H1 (cell line): ENCODE measurements at regions not wholly inside any gene's neighbourhood (a gene's known extent, or its start where the extent isn't known, plus 50 kb on each side); places are given as distances from the start of the nearest gene placed in this dataset.

Experiments
- CTCF ChIA-PET: fragments of 300-600 bp; sonication (Branson Sonifier 250); formaldehyde crosslinking; loops from one replicate; lab custom pipeline; 2021; ENCODE audit not compliant: partially characterized antibody; lab: Charles Lee
- POLR2A ChIA-PET: fragments of 300-600 bp; sonication (Branson Sonifier 250); formaldehyde crosslinking; loops from one replicate; lab custom pipeline; 2021; ENCODE audit warnings: inconsistent platforms; ENCODE audit not compliant: partially characterized antibody; lab: Charles Lee
- DNase-seq, 2 experiments: peaks; one replicate each; pipeline versions ENCODE4 v3.0.0 to v3.0.0-alpha.2; 2010 to 2022; ENCODE audit warnings: low spot score in 2 of 2, low read depth in 1 of 2, mixed read lengths in 1 of 2
- FAIRE-seq: peaks from 2 replicates; lab custom pipeline; 2011; peaks lifted over from hg19 to GRCh38; lab: Jason Lieb, UNC
- H2AFZ ChIP-seq: 2 replicates; pipeline ENCODE4 v1.8.1; 2012; ENCODE audit warnings: low read length, inconsistent platforms
- H2AK5ac ChIP-seq: 2 replicates; pipeline ENCODE4 v1.6.1; 2013; ENCODE audit warnings: low read depth, low read length
- H2BK120ac ChIP-seq: replicated peaks from 2 replicates; pipeline ENCODE3; 2013; ENCODE audit warnings: low read depth, low read length, inconsistent platforms
- H2BK12ac ChIP-seq: 2 replicates; pipeline ENCODE4 v1.6.1; 2013; ENCODE audit warnings: low read depth, low read length
- H2BK15ac ChIP-seq: 2 replicates; pipeline ENCODE4 v1.6.1; 2013; ENCODE audit warnings: low read length
- H2BK20ac ChIP-seq: 2 replicates; pipeline ENCODE4 v1.6.1; 2013; ENCODE audit warnings: low read length
- H2BK5ac ChIP-seq: 2 replicates; pipeline ENCODE4 v1.6.1; 2013; ENCODE audit warnings: low read depth, low read length
- H3K14ac ChIP-seq: 2 replicates; pipeline ENCODE4 v1.6.1; 2013; ENCODE audit warnings: inconsistent platforms; ENCODE audit not compliant: insufficient read length
- H3K18ac ChIP-seq: 2 replicates; pipeline ENCODE4 v1.6.1; 2013; ENCODE audit warnings: low read length; ENCODE audit errors: extremely low read depth
- H3K23ac ChIP-seq: 2 replicates; pipeline ENCODE4 v1.6.1; 2013; ENCODE audit warnings: inconsistent platforms; ENCODE audit not compliant: insufficient read length
- H3K23me2 ChIP-seq: 2 replicates; pipeline ENCODE4 v1.6.1; 2013; ENCODE audit warnings: low read depth, low read length
- H3K27ac ChIP-seq: 2 replicates; pipeline ENCODE4 v1.6.1; 2011; ENCODE audit warnings: low read depth, low read length, inconsistent platforms
- H3K27me3 ChIP-seq, 4 experiments: replicated peaks in 1 of 4; 1 replicate in 1 of 4; 2 replicates in 3 of 4; pipeline versions ENCODE4 v1.6.1 to v1.8.1; 2011 to 2013; ENCODE audit warnings: low read length in 3 of 4, mild to moderate bottlenecking in 3 of 4, inconsistent platforms in 2 of 4, mixed read lengths in 2 of 4, moderate library complexity in 1 of 4; ENCODE audit not compliant: control insufficient read depth in 3 of 4, insufficient read depth in 3 of 4; ENCODE audit errors: extremely low read depth in 1 of 4
- H3K36me3 ChIP-seq, 4 experiments: 2 replicates each; pipeline versions ENCODE4 v1.6.1 to v1.8.1; 2011 to 2013; ENCODE audit warnings: mild to moderate bottlenecking in 4 of 4, low read length in 3 of 4, moderate library complexity in 2 of 4, control low read depth in 1 of 4, inconsistent platforms in 1 of 4; ENCODE audit not compliant: insufficient read depth in 4 of 4, control insufficient read depth in 2 of 4
- H3K4ac ChIP-seq: replicated peaks from 2 replicates; pipeline ENCODE3; 2013; ENCODE audit warnings: low read length, low read depth, mixed read lengths, inconsistent platforms; ENCODE audit not compliant: insufficient read length
- H3K4me1 ChIP-seq, 4 experiments: replicated peaks in 1 of 4; 1 replicate in 1 of 4; 2 replicates in 3 of 4; pipeline versions ENCODE4 v1.6.1 to v1.8.1; 2011 to 2013; ENCODE audit warnings: low read length in 3 of 4, inconsistent platforms in 2 of 4, mixed read lengths in 1 of 4; ENCODE audit not compliant: insufficient read depth in 4 of 4, control insufficient read depth in 3 of 4
- H3K4me2 ChIP-seq, 2 experiments: 2 replicates each; pipeline versions ENCODE4 v1.6.1 to v1.8.1; 2011 to 2013; ENCODE audit warnings: low read depth in 2 of 2, low read length in 2 of 2, control low read depth in 1 of 2, inconsistent platforms in 1 of 2, mild to moderate bottlenecking in 1 of 2; ENCODE audit not compliant: insufficient read depth in 1 of 2
- H3K4me3 ChIP-seq, 4 experiments: fragments of 200-600, 300-600 bp in 1 of 4; sonication (generic), shearing (Covaris generic), sonication (Bioruptor Twin) in 1 of 4; 2 replicates each; pipeline versions ENCODE4 v1.5.1 to v1.8.1; 2011 to 2016; ENCODE audit warnings: low read length in 4 of 4, low read depth in 3 of 4, control low read depth in 2 of 4, inconsistent platforms in 2 of 4, mild to moderate bottlenecking in 2 of 4, mixed read lengths in 1 of 4, moderate library complexity in 1 of 4; ENCODE audit not compliant: insufficient read depth in 2 of 4; ENCODE audit errors: extremely low read depth in 1 of 4
- H3K56ac ChIP-seq: replicated peaks from 2 replicates; pipeline ENCODE3; 2013; ENCODE audit warnings: low read depth, mild to moderate bottlenecking, mixed read lengths, low read length, inconsistent platforms; ENCODE audit not compliant: insufficient read length
- H3K79me1 ChIP-seq: 2 replicates; pipeline ENCODE4 v1.6.1; 2013; ENCODE audit warnings: low read depth, low read length, control low read depth
- H3K79me2 ChIP-seq, 2 experiments: 2 replicates each; pipeline versions ENCODE4 v1.6.1 to v1.8.1; 2012 to 2013; ENCODE audit warnings: low read length in 2 of 2, mild to moderate bottlenecking in 2 of 2, inconsistent platforms in 1 of 2; ENCODE audit not compliant: insufficient read depth in 2 of 2, control insufficient read depth in 1 of 2
- H3K9ac ChIP-seq, 4 experiments: replicated peaks in 1 of 4; 1 replicate in 1 of 4; 2 replicates in 3 of 4; pipeline versions ENCODE4 v1.6.1 to v1.8.1; 2011 to 2013; ENCODE audit warnings: low read depth in 3 of 4, low read length in 3 of 4, control low read depth in 2 of 4, mild to moderate bottlenecking in 2 of 4, moderate library complexity in 2 of 4, inconsistent platforms in 1 of 4; ENCODE audit errors: extremely low read depth in 1 of 4
- H3K9me3 ChIP-seq, 2 experiments: 2 replicates each; pipeline versions ENCODE4 v1.6.1 to v1.8.1; 2012 to 2013; ENCODE audit warnings: mild to moderate bottlenecking in 2 of 2, moderate library complexity in 2 of 2, control low read depth in 1 of 2, inconsistent platforms in 1 of 2, low read depth in 1 of 2, low read length in 1 of 2, mixed read lengths in 1 of 2; ENCODE audit not compliant: insufficient read depth in 2 of 2
- H4K20me1 ChIP-seq, 2 experiments: replicated peaks in 1 of 2; 2 replicates each; pipeline versions ENCODE3 to v1.8.1; 2011 to 2013; ENCODE audit warnings: inconsistent platforms in 2 of 2, low read length in 2 of 2, mild to moderate bottlenecking in 1 of 2; ENCODE audit not compliant: insufficient read depth in 2 of 2, control insufficient read depth in 1 of 2
- H4K5ac ChIP-seq: 2 replicates; pipeline ENCODE4 v1.6.1; 2013; ENCODE audit warnings: low read length, low read depth, mixed read lengths, inconsistent platforms; ENCODE audit not compliant: insufficient read length
- H4K8ac ChIP-seq: 2 replicates; pipeline ENCODE4 v1.8.0; 2013; ENCODE audit warnings: mild to moderate bottlenecking, moderate library complexity, low read length, inconsistent platforms; ENCODE audit not compliant: insufficient read depth; ENCODE audit errors: extremely low read depth
- H4K91ac ChIP-seq: replicated peaks from 2 replicates; pipeline ENCODE3; 2013; ENCODE audit warnings: low read length, mixed read lengths, inconsistent platforms; ENCODE audit not compliant: insufficient read length
- CEBPB ChIP-seq: IDR thresholded peaks from 2 replicates; pipeline ENCODE4 v1.6.1; 2012; ENCODE audit warnings: low read depth, low read length
- CHD2 ChIP-seq: IDR thresholded peaks from 2 replicates; pipeline ENCODE4 v1.6.1; 2012; ENCODE audit warnings: low read length, improper control_type of control experiment
- EZH2 ChIP-seq: fragments of 200-600 bp; sonication (generic); IDR thresholded peaks from 2 replicates; pipeline ENCODE4 v1.7.1; 2012; ENCODE audit warnings: low read depth, mild to moderate bottlenecking, moderate library complexity, low read length, inconsistent platforms; ENCODE audit not compliant: severe bottlenecking
- GTF2F1 ChIP-seq: IDR thresholded peaks from 2 replicates; pipeline ENCODE4 v1.6.1; 2012; ENCODE audit warnings: low read depth, low read length, improper control_type of control experiment, borderline replicate concordance
- HDAC2 ChIP-seq, 2 experiments: fragments of 300-600 bp in 1 of 2; sonication (generic) in 1 of 2; IDR thresholded peaks; 2 replicates each; pipeline ENCODE4 v1.6.1; 2011 to 2012; ENCODE audit warnings: low read depth in 2 of 2, low read length in 2 of 2, mild to moderate bottlenecking in 2 of 2, moderate library complexity in 2 of 2, borderline replicate concordance in 1 of 2, inconsistent platforms in 1 of 2
- JUN ChIP-seq: IDR thresholded peaks from 2 replicates; pipeline ENCODE4 v1.6.1; 2011; ENCODE audit warnings: low read depth, mild to moderate bottlenecking, improper control_type of control experiment, low read length
- KDM4A ChIP-seq: IDR thresholded peaks from one replicate; pipeline ENCODE4 v1.7.1; 2012; ENCODE audit warnings: low read depth, mild to moderate bottlenecking, moderate library complexity, low read length, inconsistent platforms; ENCODE audit not compliant: severe bottlenecking
- MAFK ChIP-seq: IDR thresholded peaks from 2 replicates; pipeline ENCODE4 v1.6.1; 2012; ENCODE audit warnings: low read depth, mild to moderate bottlenecking, improper control_type of control experiment, low read length
- POLR2A ChIP-seq, 2 experiments: IDR thresholded peaks; 1 replicate in 1 of 2; 2 replicates in 1 of 2; pipeline ENCODE4 v1.6.1; 2011; ENCODE audit warnings: low read depth in 2 of 2, low read length in 2 of 2, mild to moderate bottlenecking in 2 of 2; ENCODE audit errors: control extremely low read depth in 1 of 2
- RNF2 ChIP-seq: fragments of 200-900, 300-1000 bp; sonication (generic); IDR thresholded peaks from 2 replicates; pipeline ENCODE4 v1.7.1; 2016; ENCODE audit warnings: borderline replicate concordance, low read depth, mild to moderate bottlenecking, antibody characterized with exemption, low read length; ENCODE audit not compliant: poor library complexity, severe bottlenecking; ENCODE audit errors: missing control alignments
- TAF1 ChIP-seq: IDR thresholded peaks from 2 replicates; pipeline ENCODE4 v1.6.1; 2011; ENCODE audit warnings: mild to moderate bottlenecking, low read depth, low read length
- TAF7 ChIP-seq: optimal IDR thresholded peaks from 2 replicates; pipeline ENCODE3; 2011; ENCODE audit warnings: low read depth, mild to moderate bottlenecking, inconsistent platforms, low read length, moderate library complexity, borderline replicate concordance
- ZNF274 ChIP-seq: IDR thresholded peaks from 2 replicates; pipeline ENCODE4 v1.7.0; 2012; ENCODE audit warnings: low read length, borderline replicate concordance; ENCODE audit errors: extremely low read depth

DNA sequence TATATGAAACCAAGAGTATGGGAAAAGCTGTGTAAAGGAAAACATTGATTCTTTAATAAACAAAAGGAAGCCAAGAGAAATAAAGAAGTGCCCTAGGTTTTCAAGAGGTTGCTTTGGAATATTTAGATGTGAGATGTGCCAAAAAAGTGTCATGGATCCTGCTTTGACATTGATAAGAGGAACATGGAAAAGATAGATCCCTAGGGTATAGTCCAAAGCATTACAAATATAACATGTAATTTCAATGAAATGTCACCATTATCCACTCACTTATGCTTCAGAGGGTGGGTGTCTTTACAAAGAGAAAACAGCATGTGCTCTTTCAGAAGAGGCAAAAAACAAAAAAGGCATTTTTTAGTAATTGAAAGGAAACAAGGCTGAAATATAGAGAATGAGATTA, 1196.7 kb downstream of the EFNA5 start:
- H3K23ac ChIP-seq: no peak overlapping the region
- H3K18ac ChIP-seq: no peak overlapping the region
- TF ChIP-seq CEBPB (no peak), HDAC2 (IDR thresholded peaks at IDR 0.05; ENCODE audit: borderline replicate concordance in 1 of 2, low read depth in 2 of 2, low read length in 2 of 2) (no peak), JUN (no peak), EZH2 (no peak), TAF7 (no peak), CHD2 (no peak), TAF1 (no peak), ZNF274 (no peak), MAFK (no peak), KDM4A (no peak), RNF2 (no peak), GTF2F1 (no peak), POLR2A (IDR thresholded peaks at IDR 0.05; ENCODE audit: control extremely low read depth in 1 of 2, low read depth in 2 of 2, low read length in 2 of 2) (no peak)
- CTCF ChIA-PET: interaction anchor here (1.1 kb wide), 1 partner anchor 19 kb away, joined by 3 read pairs; no protein-coding TSS in a partner anchor
- no peak overlapping the region for H2BK120ac ChIP-seq
- H3K56ac ChIP-seq: no peak overlapping the region
- H3K14ac ChIP-seq: no peak overlapping the region
- no peaks in the 10 kb centered on the region for H3K79me2 ChIP-seq
- H2BK15ac ChIP-seq: no peak overlapping the region
- no peak for DNase-seq
- no peak overlapping the region for H4K91ac ChIP-seq
- peaks cover 0 to 3% of the 10 kb centered on the region in 2 experiments; a peak in 2 of 4 replicates for H3K9me3 ChIP-seq
- H3K4me2 ChIP-seq: no peak overlapping the region
- no peaks in the 10 kb centered on the region for H3K27me3 ChIP-seq
- H2AFZ ChIP-seq: no peak overlapping the region
- H3K9ac ChIP-seq: no peak overlapping the region
- no peak overlapping the region for H2AK5ac ChIP-seq
- no peaks in the 10 kb centered on the region for H3K23me2 ChIP-seq
- H3K27ac ChIP-seq: no peak overlapping the region
- H4K20me1 ChIP-seq: no peaks in the 10 kb centered on the region
- H3K79me1 ChIP-seq: no peaks in the 10 kb centered on the region
- no peak overlapping the region for H3K4me3 ChIP-seq
- H4K5ac ChIP-seq: no peak overlapping the region
- POLR2A ChIA-PET: no interaction called here
- no peak overlapping the region for H3K4ac ChIP-seq
- no peak overlapping the region for H2BK5ac ChIP-seq
- H4K8ac ChIP-seq: no peak overlapping the region
- no peak for FAIRE-seq
- H2BK12ac ChIP-seq: no peak overlapping the region
- no peak overlapping the region for H2BK20ac ChIP-seq
- H3K36me3 ChIP-seq: no peaks in the 10 kb centered on the region
- no peaks in the 10 kb centered on the region for H3K4me1 ChIP-seq
